Ovary (tissue), 3 donors: ENCODE measurements at regions not wholly inside any gene's neighbourhood (a gene's known extent, or its start where the extent isn't known, plus 50 kb on each side); places are given as distances from the start of the nearest gene placed in this dataset.
"Not testable (repeated sequence)": the region's sequence is repeated elsewhere in the genome, so short reads cannot be mapped to it uniquely, and the experiment has no call there.

Experiments
- CTCF ChIP-seq, 3 donors: fragments of 450-650 bp in 2 of 3; fragments of 200-600 bp in 1 of 3; IDR thresholded peaks; one replicate each; pipeline versions ENCODE4 v1.5.1 to v1.8.0; 2016 to 2022; ENCODE audit warnings: antibody characterized with exemption in 3 of 3, mild to moderate bottlenecking in 1 of 3
- EP300 ChIP-seq: sonication (generic); formaldehyde crosslinking; IDR thresholded peaks from one replicate; pipeline ENCODE4 v1.6.1; 2017; ENCODE audit warnings: antibody characterized with exemption
- POLR2A ChIP-seq: fragments of 450-650 bp; IDR thresholded peaks from one replicate; pipeline ENCODE4 v1.6.1; 2017; ENCODE audit warnings: antibody characterized with exemption, mild to moderate bottlenecking, moderate library complexity
- donor health status: DM: no; HTN: no; CAD: no.

GRCh38 chr16:16984091-16984490 lies 486.7 kb downstream of the XYLT1 start:
- not testable (repeated sequence) for TF ChIP-seq CTCF (IDR thresholded peaks at IDR 0.05); POLR2A; EP300
